GM18508 (cell line): ENCODE measurements at regions not wholly inside any gene's neighbourhood (a gene's known extent, or its start where the extent isn't known, plus 50 kb on each side); places are given as distances from the start of the nearest gene placed in this dataset.
"Not testable (repeated sequence)": the region's sequence is repeated elsewhere in the genome, so short reads cannot be mapped to it uniquely, and the experiment has no call there.

Experiments
- ATAC-seq: cut with Tn5 transposase; IDR thresholded peaks from one replicate; pipeline ENCODE4 v1.9.1; 2021; ENCODE audit warnings: moderate number of reproducible peaks; ENCODE audit not compliant: insufficient read depth, unreplicated experiment

DNA sequence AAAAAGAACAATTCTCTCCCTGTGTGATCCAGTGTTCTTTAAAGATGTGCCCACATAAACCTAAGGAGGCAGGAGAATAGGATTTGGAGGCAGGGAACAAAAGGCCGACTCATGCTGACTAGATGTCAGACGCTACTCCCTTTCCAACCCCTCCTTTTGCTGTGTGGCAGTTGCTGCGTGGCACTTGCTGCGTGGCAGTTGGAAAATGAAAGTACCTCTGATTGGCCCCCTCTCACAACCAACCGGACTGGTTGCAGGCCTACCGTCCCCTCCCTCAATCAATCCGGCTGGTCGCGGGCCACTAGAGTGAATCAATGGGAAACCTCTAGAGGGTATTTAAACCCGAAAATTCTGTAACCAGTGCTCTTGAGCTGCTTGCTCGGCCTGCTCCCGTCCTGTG, 551.0 kb downstream of the KIF4B start:
- no peak for ATAC-seq

DNA sequence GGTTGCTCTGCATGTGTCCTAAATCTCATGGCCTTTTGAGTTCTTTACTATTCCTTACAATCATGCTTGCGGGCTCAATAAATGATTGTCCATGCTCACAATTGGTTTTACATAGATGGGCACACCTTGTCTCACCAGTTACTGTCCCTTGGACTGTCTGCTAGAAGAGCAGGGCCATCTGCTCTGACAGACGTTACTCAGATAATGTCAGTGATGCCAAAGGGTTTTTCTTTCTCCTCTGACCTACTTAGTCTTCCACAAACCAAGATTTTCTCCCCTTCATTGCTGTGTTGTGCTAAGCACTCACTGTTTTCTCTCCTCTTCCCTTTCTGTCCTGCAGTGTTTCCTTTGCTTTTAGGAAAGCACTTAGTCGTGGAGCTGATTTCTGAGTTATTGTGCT, 562.3 kb downstream of the KIF4B start:
- no peak for ATAC-seq

DNA sequence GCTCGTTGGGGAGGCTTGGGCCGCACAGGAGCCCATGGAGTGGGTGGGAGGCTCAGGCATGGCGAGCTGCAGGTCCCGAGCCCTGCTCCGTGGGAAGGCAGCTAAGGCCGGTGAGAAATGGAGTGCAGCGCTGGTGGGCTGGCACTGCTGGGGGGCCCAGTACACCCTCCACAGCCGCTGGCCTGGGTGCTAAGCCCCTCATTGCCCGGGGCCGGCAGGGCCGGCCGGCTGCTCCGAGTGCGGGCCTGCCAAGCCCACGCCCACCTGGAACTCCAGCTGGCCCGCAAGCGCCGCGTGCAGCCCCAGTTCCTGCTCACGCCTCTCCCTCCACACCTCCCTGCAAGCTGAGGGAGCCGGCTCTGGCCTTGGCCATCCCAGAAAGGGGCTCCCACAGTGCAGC, 573.3 kb downstream of the KIF4B start:
- not testable (repeated sequence) for ATAC-seq

DNA sequence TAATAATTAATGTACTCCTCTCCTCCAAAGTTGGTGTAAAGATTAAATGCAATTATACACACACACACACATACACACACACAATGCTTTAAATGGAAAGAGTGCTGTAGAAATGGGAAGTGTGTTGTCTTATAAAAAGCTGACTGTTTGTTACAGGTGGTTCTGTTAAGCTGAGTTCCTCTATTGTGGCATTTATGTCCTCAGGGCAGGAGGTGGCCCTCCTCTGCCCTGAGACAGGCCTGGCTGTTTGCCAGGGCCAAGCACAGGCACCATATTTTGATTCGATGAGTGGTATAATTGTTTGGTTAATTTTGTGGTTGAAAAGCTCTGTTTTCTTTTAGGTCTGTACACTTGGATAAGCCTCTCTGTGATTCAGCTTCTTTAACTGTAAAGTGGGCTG, 573.9 kb downstream of the KIF4B start:
- ATAC-seq = no peak

DNA sequence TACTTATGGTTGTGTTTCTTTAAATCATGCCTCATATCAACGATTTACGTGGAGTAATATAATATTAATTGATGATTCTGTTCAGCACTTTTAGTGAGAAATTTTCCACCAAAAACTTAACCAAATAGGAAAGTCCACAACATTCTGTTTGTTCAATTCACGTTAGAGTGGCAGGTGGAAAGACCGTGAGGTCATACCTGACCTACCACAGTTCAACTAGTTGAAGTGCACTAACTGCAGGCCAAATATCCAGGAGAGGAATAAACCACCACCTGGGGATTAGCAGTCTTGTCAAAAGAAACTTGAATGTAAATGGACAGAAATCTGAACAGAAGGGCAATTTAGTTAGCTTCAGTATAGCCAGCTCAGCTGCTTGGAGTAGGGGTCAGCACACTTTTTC, 577.7 kb downstream of the KIF4B start:
- no peak for ATAC-seq

DNA sequence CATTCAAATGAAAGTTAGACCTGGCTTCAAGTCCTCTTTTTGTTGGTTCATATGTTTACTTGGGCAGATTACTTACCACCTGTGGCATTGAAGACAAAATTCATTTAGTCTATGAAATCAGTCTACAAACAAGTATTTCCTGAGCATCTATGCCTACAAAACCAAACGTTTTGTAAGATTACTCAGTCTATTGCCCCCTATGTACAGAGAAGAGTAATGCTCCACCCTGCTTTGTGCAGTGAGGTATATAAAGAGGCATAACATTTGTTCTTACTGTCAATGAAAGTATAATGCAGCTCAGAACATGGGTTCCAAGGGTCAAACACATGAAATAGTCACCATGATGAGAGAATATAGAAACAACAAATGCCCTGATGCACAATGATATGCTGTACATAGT, 580.7 kb downstream of the KIF4B start:
- ATAC-seq = no peak

DNA sequence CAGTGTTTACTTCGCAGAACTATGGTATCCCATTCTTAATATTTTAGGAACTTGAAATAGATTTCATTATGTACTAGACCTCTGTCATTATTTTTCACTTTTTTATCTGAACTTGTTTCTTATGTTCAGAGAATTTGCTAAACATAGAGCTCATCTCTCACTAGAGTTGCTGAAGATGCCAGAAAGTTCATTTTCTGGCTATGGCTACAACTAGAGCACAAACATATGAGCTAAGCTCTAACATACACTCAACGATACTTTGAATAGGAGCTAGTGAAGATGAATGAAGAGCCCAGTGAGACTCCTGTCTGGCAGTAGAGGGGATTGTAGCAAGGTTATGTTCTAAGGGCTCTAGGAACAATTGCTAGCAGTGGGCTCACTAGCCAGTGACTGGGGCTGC, 582.2 kb downstream of the KIF4B start:
- ATAC-seq = no peak

DNA sequence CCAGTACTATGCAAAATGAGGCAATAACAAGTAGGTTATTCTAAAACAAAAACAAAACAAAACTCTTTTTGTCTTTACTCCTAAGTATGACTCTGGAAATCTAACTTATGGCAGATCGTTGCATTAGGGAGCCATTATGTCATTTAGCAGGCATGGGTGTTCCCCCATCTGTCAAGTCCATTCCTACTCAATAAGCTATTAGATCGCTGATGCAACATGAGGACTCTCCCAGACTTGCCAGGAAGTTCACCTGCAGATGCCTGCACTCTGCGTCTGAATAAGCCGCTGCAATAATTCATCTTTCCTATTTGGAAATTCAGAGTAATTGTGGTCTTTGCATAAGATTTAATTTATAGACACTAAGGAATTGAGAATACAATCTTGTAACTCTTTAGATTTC, 585.0 kb downstream of the KIF4B start:
- ATAC-seq = no peak

DNA sequence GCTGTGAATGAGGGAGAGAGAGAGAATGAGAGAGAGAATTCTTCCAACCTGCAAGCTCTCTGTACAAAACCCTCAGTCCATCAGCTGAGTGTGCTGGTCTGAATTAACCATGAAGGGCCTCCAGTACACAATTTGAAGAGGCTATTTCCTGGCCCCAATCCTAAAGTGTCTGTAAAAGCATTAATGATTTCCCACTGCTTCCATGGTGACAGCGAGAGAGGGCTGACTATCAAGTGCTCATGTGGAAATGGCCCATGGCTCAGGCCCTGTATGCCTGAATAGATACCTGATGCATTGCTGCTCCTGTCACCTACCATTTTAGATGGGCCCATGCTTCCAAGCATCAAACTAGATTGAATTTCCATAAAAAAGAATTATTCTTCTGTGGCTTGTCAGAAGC, 592.4 kb downstream of the KIF4B start:
- ATAC-seq = no peak

DNA sequence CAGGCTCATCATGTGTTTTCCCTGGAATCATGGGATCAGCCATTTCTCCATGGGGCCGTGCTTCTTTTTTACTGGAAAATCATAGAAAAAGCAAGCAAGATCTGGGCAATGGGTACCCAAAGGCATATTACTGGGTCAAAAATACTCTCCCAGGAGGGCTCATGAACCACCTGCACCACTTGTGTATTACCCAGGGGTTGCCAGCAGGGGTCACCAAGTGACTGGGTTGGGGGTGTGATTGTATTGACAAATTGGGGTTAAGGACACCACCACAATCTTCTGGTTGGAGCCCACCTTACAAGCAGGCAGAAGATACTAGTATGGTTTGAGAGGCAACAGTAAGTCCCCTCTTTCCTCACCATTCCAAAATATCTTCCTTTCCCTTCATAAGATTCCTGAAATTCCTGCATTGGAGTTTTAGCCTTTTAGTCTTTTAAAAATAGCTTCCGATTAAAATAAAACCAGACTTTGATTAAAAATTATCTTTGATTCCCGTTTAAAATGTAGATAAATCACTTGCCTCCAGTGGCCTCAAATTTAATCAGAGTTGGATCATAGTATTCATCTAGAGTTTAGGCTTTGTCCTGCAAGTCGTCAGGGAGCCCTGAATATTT, 603.3 kb downstream of the KIF4B start:
- ATAC-seq = no peak

DNA sequence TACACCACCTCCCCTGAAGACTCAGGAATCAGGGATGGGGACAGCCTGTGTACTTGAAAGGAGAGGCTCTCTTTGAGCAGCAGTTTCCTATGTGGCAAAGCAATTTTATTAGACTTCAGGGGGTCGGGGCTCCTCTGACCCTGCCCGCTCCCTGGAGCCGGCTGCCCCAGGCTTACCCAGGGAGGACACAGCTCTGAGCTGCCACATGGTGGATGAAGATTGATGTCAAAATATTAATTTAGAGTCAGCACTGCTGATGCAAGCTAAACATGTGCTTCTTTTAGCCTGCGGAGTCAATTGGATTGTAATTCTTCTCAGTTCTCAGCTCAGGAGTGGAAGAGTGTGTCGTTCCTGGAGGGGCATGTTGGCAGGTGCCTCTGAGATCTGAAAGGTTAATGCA, 606.1 kb downstream of the KIF4B start:
- no peak for ATAC-seq

DNA sequence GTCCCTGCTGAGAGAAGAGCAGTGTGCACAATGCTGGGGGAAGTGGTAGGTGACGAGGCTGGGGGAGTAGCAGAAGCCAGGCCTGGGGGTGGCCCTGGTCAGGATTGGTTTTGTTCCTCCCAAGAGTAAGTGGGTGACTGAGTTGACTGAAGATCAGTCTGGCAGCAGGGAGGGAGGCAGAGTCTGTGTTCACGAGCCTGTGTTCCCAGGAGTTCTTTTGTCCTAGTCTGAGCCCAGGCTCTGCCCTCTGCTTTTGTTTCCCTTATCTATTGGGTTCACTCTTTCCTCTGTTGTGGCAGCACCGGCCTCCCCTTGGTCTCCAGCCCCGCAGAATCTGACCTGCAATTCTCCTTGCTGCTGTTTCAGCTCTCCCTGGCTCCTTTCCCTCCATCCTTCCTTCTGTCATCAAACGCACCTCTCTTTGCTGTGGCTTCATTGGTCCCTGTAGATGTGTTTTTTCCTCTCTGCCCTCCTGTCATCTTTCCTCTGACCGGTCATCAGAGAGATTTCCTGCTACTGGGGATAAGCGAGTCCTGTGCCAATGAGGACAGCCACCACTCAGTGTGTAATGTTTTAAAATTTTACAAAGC, 607.4 kb downstream of the KIF4B start:
- ATAC-seq = no peak

DNA sequence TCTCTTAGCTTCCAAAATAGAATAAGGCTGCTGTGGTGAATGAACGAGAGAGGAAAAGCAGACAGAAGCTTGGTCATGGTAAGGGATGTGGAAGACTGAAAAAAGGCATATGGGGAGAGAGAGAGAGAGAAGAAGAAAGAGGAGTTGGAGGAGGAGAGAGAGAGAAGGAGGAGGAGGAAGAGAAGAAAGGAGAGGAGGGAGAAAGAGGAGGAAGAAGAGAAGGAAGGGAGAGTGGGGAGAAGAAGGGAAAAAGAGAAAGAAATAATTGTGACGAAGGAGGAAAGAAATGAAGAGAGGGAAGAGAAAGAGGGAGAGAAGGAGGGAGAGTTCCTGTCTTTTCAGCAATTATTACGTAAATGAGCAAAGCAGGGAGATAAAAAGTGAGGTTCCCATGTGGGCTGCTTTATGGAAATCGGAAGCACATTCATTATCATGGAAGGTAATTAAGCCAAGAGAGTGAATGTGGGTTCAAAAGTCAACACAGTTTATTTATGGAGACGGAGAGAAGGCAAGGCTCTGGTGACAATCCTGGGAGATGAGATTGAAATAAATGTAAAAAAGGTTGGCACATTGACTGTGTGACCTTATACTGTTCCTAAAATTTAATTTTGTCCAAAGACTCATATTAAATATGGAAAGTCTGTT, 611.2 kb downstream of the KIF4B start:
- ATAC-seq = no peak

DNA sequence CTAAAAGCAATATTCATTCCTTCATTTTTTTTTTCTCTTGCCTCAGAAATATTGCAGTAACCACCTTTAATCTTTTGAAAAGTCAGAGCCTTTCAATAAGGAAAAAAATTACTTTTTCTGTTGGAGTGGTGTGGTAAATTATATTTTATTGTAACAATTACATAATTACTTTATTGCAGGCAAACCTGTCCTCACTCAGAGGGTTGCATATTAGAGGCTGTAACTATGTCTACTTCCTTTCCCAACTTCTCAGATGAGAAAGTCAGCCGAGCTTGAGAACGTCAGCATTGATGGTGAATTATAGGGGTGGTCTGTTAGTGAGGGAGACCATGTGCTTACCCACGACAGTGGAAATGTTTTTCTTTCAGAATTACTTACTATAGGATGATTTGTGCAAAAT, 611.8 kb downstream of the KIF4B start:
- no peak for ATAC-seq

DNA sequence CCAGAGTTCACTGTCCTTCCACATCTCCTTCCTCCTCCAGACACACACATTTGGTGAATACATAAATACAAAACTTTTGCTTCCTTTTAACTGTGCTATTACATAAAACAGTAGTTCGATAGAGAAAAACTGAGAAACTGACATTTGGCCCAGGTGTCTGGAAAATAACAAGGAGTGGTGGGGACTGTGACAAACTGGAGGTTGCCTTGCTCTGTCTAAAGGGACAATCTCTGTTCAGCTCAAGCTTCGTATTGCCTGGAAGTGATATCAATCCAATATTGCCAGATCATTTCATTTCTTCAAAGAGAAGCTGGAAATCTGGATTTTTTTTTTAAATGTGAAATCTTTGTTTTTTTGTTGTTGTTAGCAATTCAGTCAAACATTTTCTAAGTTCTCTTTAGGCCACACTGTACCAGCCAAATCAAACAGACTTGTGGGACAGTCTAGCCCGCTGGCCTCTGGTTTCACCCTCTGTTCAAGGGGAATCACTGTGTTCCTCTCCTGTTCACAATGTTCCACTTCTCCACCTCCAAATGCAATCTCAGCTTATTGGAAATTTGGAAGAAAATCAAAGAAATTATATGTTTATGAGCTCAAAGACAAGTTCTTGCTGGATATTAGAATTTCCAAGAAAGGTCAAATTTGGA, 612.5 kb downstream of the KIF4B start:
- no peak for ATAC-seq

DNA sequence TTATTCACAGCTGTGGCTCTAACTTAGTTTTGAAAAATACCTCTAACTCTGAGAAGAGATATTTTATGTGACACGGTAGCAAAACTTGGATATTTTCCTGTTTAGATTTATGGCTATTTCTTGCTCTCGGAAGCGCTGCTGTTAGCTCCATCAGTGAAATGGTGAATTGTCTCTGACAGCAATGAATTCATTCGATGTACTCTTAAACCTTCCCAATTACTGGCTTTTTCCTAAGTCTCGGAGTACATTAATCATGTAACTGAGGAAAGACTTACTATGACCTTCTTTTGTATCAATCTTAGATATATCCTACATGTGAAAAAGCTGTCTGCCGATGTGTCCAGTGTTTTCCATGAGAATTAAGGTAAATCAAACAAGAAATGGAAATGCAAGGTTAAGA, 613.0 kb downstream of the KIF4B start:
- no peak for ATAC-seq

DNA sequence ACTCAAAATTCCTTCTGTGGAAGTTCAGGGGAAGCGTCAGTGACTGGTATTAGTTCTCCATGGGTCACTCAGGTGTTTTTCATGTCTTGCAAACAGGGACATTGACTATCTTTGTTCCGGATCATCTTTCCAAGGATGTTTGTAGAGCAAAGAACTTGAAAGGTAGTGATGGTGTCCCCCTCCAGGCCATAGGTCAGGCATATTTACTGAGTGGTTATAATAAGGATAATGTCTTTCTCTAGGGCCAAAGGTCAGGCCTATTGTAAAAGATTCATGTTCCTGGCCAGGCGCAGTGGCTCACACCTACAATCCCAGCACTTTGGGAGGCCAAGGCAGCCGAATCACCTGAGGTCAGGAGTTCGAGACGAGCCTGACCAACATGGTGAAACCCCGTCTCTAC, 614.8 kb downstream of the KIF4B start:
- no peak for ATAC-seq

DNA sequence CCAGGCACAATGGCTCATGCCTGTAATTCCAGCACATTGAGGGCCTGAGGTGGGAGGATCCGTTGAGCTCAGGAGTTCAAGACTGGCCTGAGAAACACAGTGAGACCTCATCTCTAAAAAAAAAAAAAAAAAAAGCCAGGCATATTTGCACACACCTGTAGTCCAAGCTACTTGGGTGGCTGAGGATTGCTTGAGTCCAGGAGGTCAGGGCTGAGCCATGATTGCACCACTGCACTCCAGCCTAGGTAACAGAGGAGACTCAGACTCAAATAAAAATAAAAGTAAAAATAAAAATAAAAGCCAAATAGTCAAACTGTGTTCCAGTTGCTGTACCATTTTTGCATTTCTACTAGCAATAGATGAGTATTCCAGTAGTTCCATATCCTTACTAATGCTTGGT, 616.0 kb downstream of the KIF4B start:
- ATAC-seq = no peak

DNA sequence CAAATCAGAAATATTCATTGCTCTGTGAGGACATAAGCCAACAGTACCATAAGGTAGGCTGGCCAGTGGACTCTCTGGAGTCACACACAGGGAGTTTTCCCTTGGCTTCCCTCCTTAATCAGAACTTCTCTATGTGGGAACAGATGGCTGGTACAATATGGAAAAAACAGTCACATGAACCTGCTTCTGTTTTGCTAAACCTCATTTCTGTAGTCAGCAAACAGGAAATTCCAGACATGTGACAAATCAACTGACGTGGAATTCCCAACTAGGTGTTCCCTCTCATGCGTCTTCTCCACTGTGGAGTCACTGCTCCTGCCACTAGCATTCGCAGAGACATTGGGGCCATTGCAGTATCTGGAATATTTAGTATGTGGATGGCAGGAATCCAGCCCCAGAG, 617.6 kb downstream of the KIF4B start:
- no peak for ATAC-seq

DNA sequence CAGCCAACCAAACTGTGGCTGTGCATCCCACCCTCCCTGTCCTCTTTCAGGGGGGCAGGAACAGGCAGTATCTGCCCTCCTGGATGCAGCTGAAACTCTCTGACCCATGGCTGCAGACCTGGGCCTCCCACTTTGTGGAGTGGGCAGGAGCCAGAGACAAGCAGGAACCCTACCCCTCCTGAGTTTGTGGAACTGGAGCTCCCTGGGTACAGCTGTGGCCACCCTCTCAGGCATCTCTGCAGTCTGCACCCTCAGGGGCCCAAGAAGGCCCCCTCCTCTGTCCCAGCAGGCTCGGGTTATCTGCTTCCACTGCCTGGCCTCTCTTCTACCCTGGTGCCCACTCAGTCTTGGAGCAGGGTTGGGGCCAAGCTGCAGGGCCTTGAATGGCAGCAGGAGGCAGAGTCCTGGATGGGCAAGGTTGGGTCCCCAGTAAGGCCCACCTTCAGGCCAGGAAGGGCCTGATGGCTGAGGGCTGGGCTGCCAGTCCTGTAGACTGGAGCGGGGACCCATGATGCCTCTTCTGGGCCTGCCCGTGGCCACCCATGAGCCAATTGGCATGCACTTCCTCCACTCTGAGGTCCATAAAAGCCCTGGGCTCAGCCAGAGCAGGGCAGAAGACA, 619.9 kb downstream of the KIF4B start:
- no peak for ATAC-seq

DNA sequence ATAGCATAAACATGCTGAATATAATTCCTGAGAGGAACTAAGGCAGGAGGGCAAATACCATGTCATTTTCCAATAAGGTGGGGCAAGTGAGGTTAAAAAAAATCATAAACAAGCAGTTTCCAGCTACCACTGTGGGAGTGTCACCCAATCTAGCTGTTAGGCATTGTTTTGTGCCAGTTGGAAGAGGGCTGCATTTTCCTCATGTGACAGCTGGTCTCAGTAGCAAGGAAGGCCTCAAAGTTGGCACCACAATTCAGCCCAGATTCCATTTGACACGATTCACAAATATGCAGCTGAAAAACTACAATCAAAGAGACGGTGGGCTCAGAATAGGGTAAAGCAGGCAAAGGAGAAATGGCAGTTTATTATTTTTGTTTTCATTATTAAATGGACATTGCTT, 636.1 kb downstream of the KIF4B start:
- no peak for ATAC-seq
